K562 (cell line): ENCODE measurements at regions not wholly inside any gene's neighbourhood (a gene's known extent, or its start where the extent isn't known, plus 50 kb on each side); places are given as distances from the start of the nearest gene placed in this dataset.

Experiments used
- CEBPB ChIP-seq: fragments of 450-650 bp; IDR thresholded peaks from 2 replicates; pipeline ENCODE4 v1.6.1; 2016; ENCODE audit warnings: missing genetic modification characterization, missing compliant biosample characterization
- EHMT2 ChIP-seq: fragments of 450-650 bp; IDR thresholded peaks from 2 replicates; pipeline ENCODE4 v1.6.1; 2018; ENCODE audit warnings: antibody characterized with exemption
- MEIS2 ChIP-seq: fragments of 450-650 bp; IDR thresholded peaks from 2 replicates; pipeline ENCODE4 v1.6.1; 2014; ENCODE audit warnings: mild to moderate bottlenecking; ENCODE audit not compliant: partially characterized antibody
- NFE2L1 ChIP-seq: fragments of 450-650 bp; IDR thresholded peaks from 2 replicates; pipeline ENCODE4 v1.6.1; 2016; ENCODE audit warnings: missing genetic modification characterization, low read depth, mild to moderate bottlenecking, missing compliant biosample characterization, moderate library complexity, borderline replicate concordance
- TF ChIP-seq, protein P1 (sequence below), 3 experiments: IDR thresholded peaks in 2 of 3; conservative IDR thresholded peaks in 1 of 3; 2 replicates each; pipeline ENCODE4 v1.5.1; 2011 to 2012; ENCODE audit warnings: low read length in 3 of 3, mild to moderate bottlenecking in 3 of 3, control low read depth in 2 of 3, improper control_type of control experiment in 1 of 3, inconsistent platforms in 1 of 3, low read depth in 1 of 3, mixed read lengths in 1 of 3, moderate library complexity in 1 of 3; ENCODE audit not compliant: insufficient read depth in 2 of 3

DNA sequence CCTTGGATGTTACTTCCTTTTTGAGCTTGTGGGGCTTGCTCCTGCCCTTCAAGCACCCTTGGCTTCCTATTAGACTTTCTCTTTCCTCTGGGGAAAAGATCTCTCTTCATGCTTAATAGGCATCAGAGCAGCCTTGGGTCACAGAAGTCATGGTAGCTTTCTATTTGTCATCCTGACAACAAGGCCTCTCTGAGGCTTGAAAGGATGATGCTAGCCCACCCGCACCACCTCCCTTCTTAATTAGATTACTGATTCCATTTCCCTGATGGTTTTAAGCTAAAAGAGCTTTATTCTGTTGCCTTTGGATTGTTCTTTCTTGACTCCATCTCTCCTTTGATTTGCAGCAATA, 435.5 kb upstream of the TPM1 start:
- TF ChIP-seq, protein P1, sequence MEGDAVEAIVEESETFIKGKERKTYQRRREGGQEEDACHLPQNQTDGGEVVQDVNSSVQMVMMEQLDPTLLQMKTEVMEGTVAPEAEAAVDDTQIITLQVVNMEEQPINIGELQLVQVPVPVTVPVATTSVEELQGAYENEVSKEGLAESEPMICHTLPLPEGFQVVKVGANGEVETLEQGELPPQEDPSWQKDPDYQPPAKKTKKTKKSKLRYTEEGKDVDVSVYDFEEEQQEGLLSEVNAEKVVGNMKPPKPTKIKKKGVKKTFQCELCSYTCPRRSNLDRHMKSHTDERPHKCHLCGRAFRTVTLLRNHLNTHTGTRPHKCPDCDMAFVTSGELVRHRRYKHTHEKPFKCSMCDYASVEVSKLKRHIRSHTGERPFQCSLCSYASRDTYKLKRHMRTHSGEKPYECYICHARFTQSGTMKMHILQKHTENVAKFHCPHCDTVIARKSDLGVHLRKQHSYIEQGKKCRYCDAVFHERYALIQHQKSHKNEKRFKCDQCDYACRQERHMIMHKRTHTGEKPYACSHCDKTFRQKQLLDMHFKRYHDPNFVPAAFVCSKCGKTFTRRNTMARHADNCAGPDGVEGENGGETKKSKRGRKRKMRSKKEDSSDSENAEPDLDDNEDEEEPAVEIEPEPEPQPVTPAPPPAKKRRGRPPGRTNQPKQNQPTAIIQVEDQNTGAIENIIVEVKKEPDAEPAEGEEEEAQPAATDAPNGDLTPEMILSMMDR (IDR thresholded peaks at IDR 0.05 in 2 of 3, conservative IDR thresholded peaks at IDR 0.05 in 1 of 3; ENCODE audit: insufficient read depth in 2 of 3, low read depth in 1 of 3, low read length in 3 of 3): no peak
- TF ChIP-seq EHMT2 (no peak), NFE2L1 (tag) (no peak), MEIS2 (no peak), CEBPB (tag) (no peak)
